Effector memory CD4-positive, alpha-beta T cell (primary cell): ENCODE measurements at regions not wholly inside any gene's neighbourhood (a gene's known extent, or its start where the extent isn't known, plus 50 kb on each side); places are given as distances from the start of the nearest gene placed in this dataset.

Experiments
- DNase-seq, 3 donors: peaks; one replicate each; pipeline ENCODE4 v3.0.0-alpha.2; 2020
- H3K27ac ChIP-seq: 2 replicates; pipeline ENCODE4 v1.7.0; 2013; ENCODE audit warnings: mild to moderate bottlenecking, low read length, moderate library complexity; ENCODE audit not compliant: insufficient read depth, poor library complexity, severe bottlenecking
- H3K27me3 ChIP-seq: replicated peaks from 2 replicates; pipeline ENCODE4 v1.7.0; 2013; ENCODE audit warnings: mild to moderate bottlenecking, low read length; ENCODE audit not compliant: insufficient read depth, control insufficient read depth, poor library complexity, severe bottlenecking
- H3K36me3 ChIP-seq: 2 replicates; pipeline ENCODE4 v1.7.0; 2013; ENCODE audit warnings: mild to moderate bottlenecking, low read length, moderate library complexity; ENCODE audit not compliant: control insufficient read depth, insufficient read depth
- H3K4me1 ChIP-seq: 2 replicates; pipeline ENCODE4 v1.7.0; 2013; ENCODE audit warnings: low read length, mild to moderate bottlenecking; ENCODE audit not compliant: control insufficient read depth, insufficient read depth, poor library complexity, severe bottlenecking
- H3K4me3 ChIP-seq: 2 replicates; pipeline ENCODE4 v1.7.0; 2013; ENCODE audit warnings: low read length, low read depth, mild to moderate bottlenecking; ENCODE audit not compliant: insufficient read depth, poor library complexity, severe bottlenecking
- H3K9me3 ChIP-seq: 2 replicates; pipeline ENCODE4 v1.7.0; 2013; ENCODE audit warnings: mild to moderate bottlenecking, low read length, moderate library complexity; ENCODE audit not compliant: control insufficient read depth

- no peak overlapping the region for H3K4me3 ChIP-seq
- H3K4me1 ChIP-seq: no peaks in the 10 kb centered on the region
- DNase-seq: no peak
Measured at GRCh38 chr20:57114290-57115005, 152.0 kb downstream of the BMP7 start.

GRCh38 chr20:57117296-57117695, 149.1 kb downstream of the BMP7 start:
- Histone ChIP-seq H3K9me3 (no peaks in the 10 kb centered on the region), H3K27me3 (no peaks in the 10 kb centered on the region), H3K4me1 (no peaks in the 10 kb centered on the region), H3K4me3 (no peak overlapping the region), H3K36me3 (no peaks in the 10 kb centered on the region), H3K27ac (no peak overlapping the region)
- DNase-seq: no peak

More at GRCh38 chr20:57114290-57115005, 152.0 kb downstream of the BMP7 start:
- Histone ChIP-seq H3K27ac (no peak overlapping the region), H3K36me3 (no peaks in the 10 kb centered on the region), H3K27me3 (no peaks in the 10 kb centered on the region), H3K9me3 (no peaks in the 10 kb centered on the region)

- no peak for DNase-seq
Measured at GRCh38 chr20:57118107-57118769, 148.2 kb downstream of the BMP7 start.

More at GRCh38 chr20:57118107-57118769, 148.2 kb downstream of the BMP7 start:
- Histone ChIP-seq H3K27me3 (no peaks in the 10 kb centered on the region), H3K4me1 (no peaks in the 10 kb centered on the region), H3K9me3 (no peaks in the 10 kb centered on the region), H3K27ac (no peak overlapping the region), H3K4me3 (no peak overlapping the region), H3K36me3 (no peaks in the 10 kb centered on the region)
